UCSD-AML1 (cell line): ENCODE measurements at regions not wholly inside any gene's neighbourhood (a gene's known extent, or its start where the extent isn't known, plus 50 kb on each side); places are given as distances from the start of the nearest gene placed in this dataset.
"Not testable (repeated sequence)": the region's sequence is repeated elsewhere in the genome, so short reads cannot be mapped to it uniquely, and the experiment has no call there.

Source experiments
- DNase-seq: peaks from one replicate; lab custom pipeline; 2025; ENCODE audit not compliant: unreplicated experiment; lab: John Stamatoyannopoulos, UW

GRCh38 chr15:85196697-85197096 lies 183.7 kb upstream of the AKAP13 start:
- not testable (repeated sequence) for DNase-seq

DNA sequence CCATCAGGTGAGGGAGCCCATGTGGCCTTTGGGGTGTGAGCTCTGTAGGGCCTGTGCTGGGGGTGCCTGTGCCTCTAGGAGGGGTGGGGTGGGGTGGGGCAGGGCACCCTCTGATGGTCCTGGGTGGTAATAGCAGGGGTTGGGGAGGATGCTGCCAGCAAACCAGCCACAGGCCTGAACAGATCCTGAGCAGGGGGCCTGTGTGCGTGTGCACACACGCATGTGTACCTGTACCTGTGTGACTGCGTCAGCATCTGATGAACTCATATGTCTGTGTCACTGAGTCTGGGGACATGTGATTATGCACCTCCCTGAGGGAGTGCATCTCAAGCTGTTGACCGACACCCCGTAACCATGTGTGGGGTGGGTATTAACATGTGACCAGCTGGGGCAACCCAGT lies 182.8 kb upstream of the AKAP13 start:
- not testable (repeated sequence) for DNase-seq

DNA sequence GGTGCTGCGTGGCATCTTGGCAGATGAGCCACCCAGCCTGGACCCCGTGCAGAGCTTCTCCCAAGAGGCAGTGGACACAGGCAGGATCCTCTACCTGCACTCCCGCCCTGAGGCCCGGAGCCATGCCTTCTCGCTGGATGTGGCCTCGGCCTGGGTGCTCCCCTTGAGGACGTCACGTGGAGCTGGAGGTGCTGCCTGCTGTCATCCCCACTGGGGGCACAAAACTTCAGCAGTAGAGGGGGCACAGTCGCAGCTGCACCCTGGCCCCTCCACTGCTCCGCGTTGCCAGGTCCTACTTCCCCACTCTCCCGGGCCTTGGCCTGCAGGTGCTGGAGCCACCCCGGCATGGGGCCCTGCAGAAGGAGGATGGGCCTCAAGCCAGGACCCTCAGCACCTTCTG lies 182.0 kb upstream of the AKAP13 start:
- DNase-seq = not testable (repeated sequence)

DNA sequence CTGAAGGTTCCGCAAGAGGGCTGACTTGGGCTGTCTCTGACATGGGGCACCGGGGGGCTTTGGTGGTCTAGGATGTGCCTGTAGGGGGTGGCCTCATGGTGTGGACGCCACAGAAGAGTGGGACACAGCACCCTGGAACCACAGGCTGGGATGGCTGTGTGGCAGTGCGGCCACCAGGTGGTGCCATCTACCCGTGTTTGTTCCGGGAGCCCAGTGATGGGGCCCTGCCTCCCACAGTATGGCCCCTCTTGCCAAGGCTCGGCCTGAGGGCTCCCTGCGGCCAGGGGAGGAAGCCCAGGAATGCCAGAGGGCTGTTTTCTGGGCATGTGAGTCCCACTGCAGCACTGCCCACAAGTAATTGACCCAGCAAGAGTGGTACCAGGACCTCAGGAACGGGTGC lies 180.2 kb upstream of the AKAP13 start:
- DNase-seq = not testable (repeated sequence)

DNA sequence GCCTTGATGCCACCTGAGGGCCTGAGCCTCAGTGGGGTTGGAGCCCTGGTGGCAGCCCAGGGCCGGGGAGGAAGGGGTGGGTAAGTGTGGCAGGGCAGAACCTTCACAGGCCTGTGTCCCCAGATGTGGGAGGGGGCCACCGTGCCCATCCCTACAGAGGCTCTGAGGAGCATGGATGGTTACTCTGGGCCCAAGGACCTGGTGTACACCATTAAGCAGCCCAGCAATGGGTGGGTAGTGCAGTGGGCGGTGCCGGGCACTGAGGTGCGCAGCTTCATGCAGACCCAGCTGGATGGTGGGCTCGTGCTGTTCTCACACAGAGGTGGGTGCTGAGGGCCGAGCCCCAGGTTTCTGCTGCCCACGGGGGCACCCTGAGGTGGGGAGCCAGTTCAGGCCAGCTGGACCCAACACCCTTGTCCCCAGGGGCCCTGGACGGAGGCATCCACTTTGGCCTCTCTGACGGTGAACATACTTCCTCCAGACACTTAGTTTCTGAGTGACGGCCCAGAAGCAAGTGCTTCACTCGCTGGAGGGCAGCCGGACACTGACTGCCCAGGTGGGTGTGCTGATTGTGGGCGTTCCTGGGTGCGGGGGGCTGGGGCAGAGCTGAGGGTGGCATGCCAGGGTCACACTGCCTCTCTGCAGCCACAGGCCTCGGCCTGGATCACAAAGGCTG lies 179.1 kb upstream of the AKAP13 start:
- DNase-seq = not testable (repeated sequence)

DNA sequence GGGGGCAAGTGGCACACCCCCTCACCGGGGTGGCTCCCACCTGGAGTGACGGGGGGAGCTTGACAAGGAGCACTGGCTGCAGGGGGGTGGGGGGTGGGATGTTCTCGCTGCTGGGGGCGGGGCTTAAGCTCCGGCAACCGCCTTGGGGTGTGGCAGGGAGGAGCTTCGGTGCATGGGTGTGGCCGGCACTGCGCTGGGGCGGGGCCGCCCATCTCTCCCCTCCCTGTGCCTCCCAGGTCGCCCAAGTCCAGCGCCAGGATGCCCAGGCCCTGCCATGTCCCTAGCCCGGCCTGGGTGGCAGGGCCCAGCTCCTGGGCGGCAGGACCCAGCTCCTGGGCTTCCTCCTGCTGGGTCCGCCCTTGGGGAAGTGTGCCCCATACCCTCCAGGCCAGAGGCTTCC lies 175.9 kb upstream of the AKAP13 start:
- not testable (repeated sequence) for DNase-seq

DNA sequence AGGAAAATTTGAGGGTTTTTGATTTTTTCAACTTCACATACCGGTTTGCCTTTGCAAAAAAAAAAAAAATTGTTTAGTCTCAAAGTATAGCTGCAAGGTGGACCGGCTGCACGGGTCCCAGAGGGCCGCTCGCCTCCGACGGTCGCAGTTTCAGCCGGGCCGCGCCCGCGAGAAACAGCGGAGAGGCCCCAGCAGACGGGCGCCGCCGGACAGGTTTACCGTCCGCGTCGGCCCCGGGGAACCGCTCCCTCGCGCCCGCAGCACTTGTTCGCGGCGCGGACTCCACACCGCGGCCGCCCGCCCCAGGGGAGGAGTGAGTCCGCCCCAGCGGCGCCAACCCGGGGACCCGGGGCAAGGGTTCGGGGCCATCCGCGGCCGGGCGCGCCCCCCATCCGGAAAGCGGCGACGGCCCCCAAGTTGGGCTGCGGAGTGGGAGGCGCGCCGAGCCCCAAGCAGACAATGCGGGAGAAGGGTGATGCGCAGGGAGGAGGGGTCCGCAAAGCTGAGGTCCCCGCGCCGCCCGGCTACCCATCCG lies 146.5 kb upstream of the AKAP13 start:
- not testable (repeated sequence) for DNase-seq

DNA sequence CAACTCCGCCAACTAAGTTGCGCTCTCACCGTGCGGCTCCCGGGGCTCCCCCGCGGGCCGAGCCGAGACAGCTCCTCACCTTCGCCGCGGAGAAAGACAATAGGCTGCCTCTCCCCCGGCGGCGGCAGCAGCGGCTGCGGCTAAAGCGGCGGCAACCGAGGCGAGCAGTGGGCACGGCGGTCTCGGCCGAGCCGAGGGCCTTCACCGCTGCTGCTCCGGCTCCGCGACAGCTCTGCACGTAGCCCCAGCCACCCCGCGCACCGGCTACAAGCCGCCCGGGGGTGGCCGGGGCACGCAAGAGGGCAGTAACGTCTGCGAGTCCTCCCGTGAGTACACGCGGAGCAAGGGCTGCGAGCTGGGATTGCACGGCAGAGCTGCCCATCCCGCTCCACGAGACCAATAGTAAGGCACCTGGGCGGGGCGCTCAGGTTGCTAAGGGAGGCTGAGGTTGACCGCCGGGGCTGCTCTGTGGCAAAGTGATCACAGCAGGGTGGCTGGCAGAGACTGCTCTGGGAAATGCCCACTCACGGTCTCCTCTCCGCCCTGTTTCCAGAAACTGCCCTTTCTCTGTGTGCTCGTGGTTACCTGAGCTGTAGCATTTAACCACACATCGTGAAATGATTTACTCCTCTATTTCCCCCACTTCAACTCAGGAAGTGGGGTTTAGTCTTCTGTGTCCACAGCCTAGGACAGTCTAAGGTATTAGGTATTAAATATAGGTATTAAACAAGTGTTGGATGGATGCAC lies 145.8 kb upstream of the AKAP13 start:
- DNase-seq = not testable (repeated sequence)

DNA sequence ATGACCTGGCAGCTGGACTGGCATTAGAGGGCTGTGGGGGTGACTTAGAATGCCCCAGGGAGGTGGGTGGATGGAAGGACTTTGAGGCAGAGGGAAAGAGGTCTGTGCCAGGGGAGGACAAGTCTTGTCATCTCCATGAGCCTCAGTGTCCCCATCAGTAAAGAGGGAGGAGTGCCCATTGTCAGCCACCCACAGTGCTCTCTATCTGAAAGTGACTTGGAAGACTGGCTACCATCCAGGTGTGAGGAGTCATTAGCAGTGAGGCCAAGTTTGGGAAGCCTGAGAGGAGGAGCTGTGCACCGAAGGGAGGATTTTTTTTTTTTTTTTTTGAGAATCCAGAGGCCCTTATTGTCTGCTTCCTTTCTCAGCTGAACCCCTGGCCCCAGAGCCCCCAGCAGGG lies 136.3 kb upstream of the AKAP13 start:
- not testable (repeated sequence) for DNase-seq

DNA sequence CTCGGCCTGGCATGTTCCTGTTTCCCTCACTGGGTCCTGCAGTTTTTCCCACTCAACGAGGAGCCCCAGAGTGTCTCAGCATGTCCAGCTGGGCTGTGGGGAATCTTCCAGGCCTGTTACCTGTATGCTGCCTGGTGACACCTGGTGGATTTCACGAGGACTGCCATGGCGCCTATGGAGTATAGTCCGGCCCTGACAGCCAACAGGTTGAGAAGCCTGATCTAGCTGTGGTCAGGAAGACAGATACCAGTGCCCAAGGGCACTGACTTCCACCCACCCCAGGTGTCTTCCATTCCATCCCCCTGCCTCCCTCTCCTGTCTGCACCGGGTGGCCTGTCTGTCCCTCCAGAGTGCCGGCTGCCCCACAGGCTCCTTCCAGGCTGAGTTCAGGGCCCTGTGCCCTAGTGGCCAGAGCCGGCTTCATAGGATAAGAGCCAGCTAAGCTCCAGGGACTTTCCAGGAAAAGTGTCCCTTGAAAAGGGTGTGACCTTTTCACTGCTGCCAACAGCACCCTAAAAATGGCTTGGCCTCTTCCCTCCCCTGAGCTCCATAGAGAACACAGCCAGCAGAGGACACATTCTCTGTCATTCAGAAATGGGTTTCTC lies 129.4 kb upstream of the AKAP13 start:
- not testable (repeated sequence) for DNase-seq

- DNase-seq = peak; percentile 34
Observed at GRCh38 chr15:85253196-85253915, 127.0 kb upstream of the AKAP13 start.

GRCh38 chr15:85254961-85255360 lies 125.4 kb upstream of the AKAP13 start:
- not testable (repeated sequence) for DNase-seq

DNA sequence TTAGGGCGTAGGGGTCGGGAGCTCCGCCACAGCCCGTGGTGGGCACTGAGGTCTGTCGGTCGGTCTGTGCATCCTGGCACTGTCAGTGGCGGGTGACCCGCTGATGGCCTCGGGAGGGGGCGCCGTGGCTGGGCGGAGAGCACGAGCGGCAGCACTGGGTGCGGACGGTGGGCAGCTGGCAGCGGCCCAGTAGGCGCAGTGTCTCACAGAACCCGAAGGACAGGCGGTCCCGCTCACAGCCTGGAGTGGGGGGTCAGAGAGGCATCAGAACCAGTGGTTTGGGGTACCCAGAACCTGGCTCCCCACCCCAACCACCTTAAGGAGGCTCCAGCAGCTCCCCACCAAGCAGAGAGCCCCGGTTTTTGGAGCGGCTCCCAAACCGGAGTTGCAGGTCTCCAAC lies 124.9 kb upstream of the AKAP13 start:
- not testable (repeated sequence) for DNase-seq

GRCh38 chr15:85256009-85256997 lies 124.1 kb upstream of the AKAP13 start:
- peak; percentile 52 for DNase-seq

DNA sequence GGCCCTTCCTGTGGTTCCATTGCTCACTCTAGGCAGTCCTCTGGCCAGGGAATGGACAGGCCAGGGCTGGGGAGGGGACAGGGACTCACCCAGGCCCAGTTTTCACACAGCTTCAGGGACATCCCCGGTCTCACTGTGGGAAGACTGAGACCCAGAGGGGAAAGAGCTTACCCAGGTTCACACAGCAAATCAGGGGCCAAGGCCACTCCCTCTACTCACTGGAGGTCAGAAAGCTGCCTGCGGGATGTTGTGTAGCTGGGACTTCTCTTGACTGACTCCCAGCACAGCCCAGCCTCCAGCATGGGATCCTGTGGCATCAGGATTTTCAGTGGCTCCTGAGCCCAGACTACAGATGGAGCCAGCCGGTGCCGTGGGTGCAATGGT lies 122.3 kb upstream of the AKAP13 start:
- DNase-seq = peak; percentile 30

DNA sequence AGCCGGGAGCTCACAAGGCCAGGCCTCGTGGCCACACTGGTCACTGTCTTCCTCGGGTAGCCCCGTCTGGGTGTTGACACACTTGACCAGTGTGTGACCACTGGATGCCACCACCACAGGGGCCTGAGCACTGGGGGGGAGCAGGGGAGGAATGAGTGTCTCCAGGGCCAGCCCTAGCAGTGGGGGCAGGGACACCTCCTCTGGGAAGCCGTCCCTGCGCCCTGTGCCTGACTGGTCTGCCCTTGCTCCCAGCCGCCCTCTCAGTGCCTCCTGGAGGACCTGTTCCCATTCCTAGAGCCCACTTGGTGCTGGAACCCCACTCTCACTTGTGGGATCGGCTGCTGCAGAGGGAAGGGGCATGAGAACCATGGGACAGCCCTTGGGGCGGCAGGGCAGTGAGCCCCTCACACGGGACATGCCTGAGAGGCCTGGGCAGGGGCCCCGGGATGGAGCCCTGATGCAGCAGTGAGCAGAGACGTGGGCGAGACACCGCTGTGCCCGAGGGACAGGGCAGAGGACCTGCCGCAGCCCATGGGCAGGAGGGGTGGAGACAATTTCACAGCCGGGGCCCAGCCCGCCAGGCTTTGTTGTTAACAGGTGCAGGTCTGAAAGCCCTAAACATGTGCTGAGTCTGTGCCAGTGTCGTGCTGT lies 121.7 kb upstream of the AKAP13 start:
- DNase-seq = not testable (repeated sequence)

GRCh38 chr15:85260526-85260925 lies 119.9 kb upstream of the AKAP13 start:
- DNase-seq = not testable (repeated sequence)

GRCh38 chr15:85262461-85263055 lies 117.8 kb upstream of the AKAP13 start:
- not testable (repeated sequence) for DNase-seq

DNA sequence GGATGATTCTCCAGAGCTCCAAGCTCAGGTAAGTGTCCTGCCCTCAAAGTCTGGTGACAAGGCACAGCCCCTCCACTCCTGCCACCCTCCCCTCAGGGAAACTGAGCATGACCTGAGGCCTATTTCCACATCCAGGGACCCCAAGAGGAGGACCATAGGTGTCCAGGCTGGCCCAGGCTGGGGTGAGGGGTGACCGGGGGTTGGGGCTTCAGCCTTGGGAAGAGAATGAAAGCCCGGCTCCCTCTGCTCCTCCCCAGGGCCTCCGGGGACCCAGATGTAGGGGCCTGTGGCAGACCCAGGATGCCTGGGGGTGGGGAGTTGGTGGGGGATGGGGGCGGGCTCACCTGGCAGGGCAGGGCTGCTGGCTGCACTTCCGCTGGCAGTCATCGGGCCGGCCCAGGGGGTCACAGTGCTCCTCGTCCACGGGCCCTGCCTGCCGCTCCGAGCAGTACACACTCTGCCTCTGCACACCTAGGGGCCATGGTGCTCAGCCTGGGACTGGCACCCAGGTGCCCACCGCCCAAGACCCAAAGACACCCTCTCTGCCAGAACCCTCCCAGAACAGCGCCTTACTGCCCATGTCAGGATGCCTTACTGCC lies 116.5 kb upstream of the AKAP13 start:
- not testable (repeated sequence) for DNase-seq
